ENCODE measurements at regions not wholly inside any gene's neighbourhood (a gene's known extent, or its start where the extent isn't known, plus 50 kb on each side); places are given as distances from the start of the nearest gene placed in this dataset.

- no peak for DNase-seq (ENCODE audit: low read depth)
Observed at GRCh38 chr18:22253676-22254075, 84.3 kb downstream of the GATA6 start.

GRCh38 chr18:22253156-22253555 is 83.8 kb downstream of the GATA6 start:
- DNase-seq (ENCODE audit: low read depth): no peak

Data from stromal cell of bone marrow (primary cell).